Neural cell (in vitro differentiated cells): ENCODE measurements at regions not wholly inside any gene's neighbourhood (a gene's known extent, or its start where the extent isn't known, plus 50 kb on each side); places are given as distances from the start of the nearest gene placed in this dataset.

Experiments used
- CTCF ChIP-seq: fragments of 450-650 bp; IDR thresholded peaks from 2 replicates; pipeline ENCODE4 v1.5.1; 2014; ENCODE audit warnings: antibody characterized with exemption, mild to moderate bottlenecking, moderate library complexity; ENCODE audit not compliant: poor library complexity, severe bottlenecking
- EP300 ChIP-seq: fragments of 450-650 bp; conservative IDR thresholded peaks from 2 replicates; pipeline ENCODE4 v1.6.1; 2014; ENCODE audit warnings: antibody characterized with exemption, mild to moderate bottlenecking, moderate library complexity; ENCODE audit not compliant: poor library complexity, severe bottlenecking
- MXI1 ChIP-seq: fragments of 450-650 bp; conservative IDR thresholded peaks from 2 replicates; pipeline ENCODE4 v1.6.1; 2014; ENCODE audit warnings: antibody characterized with exemption, mild to moderate bottlenecking; ENCODE audit not compliant: poor library complexity, severe bottlenecking
- POLR2AphosphoS5 ChIP-seq: IDR thresholded peaks from 2 replicates; pipeline ENCODE4 v1.6.1; 2012
- RAD21 ChIP-seq: fragments of 450-650 bp; conservative IDR thresholded peaks from 2 replicates; pipeline ENCODE4 v1.6.1; 2014; ENCODE audit warnings: antibody characterized with exemption, mild to moderate bottlenecking, moderate library complexity
- REST ChIP-seq: IDR thresholded peaks from 2 replicates; pipeline ENCODE4 v1.6.1; 2012; ENCODE audit warnings: borderline replicate concordance
- SMC3 ChIP-seq: fragments of 450-650 bp; conservative IDR thresholded peaks from 2 replicates; pipeline ENCODE4 v1.6.1; 2014; ENCODE audit warnings: antibody characterized with exemption, mild to moderate bottlenecking, moderate library complexity; ENCODE audit not compliant: poor library complexity
- TAF1 ChIP-seq: IDR thresholded peaks from 2 replicates; pipeline ENCODE4 v1.6.1; 2012; ENCODE audit warnings: low read depth

- TF ChIP-seq CTCF (no peak), EP300 (no peak), TAF1 (no peak), POLR2AphosphoS5 (no peak), REST (no peak), RAD21 (no peak), SMC3 (no peak), MXI1 (no peak)
Measured at GRCh38 chr17:56688151-56688550, 94.7 kb downstream of the NOG start.
